Stomach (tissue), 4 donors: ENCODE measurements at regions not wholly inside any gene's neighbourhood (a gene's known extent, or its start where the extent isn't known, plus 50 kb on each side); places are given as distances from the start of the nearest gene placed in this dataset.

Experiments
- POLR2A ChIP-seq, 4 donors: fragments of 450-650 bp; IDR thresholded peaks; one replicate each; pipeline ENCODE4 v1.6.1; 2016; ENCODE audit warnings: antibody characterized with exemption in 4 of 4, control low read depth in 2 of 4, mild to moderate bottlenecking in 1 of 4, moderate library complexity in 1 of 4
- POLR2AphosphoS5 ChIP-seq, 3 donors: sonication (generic); formaldehyde crosslinking; IDR thresholded peaks; one replicate each; pipeline ENCODE4 v1.6.1; 2016; ENCODE audit warnings: antibody characterized with exemption in 3 of 3
- TF ChIP-seq, protein P1 (sequence below), 7 experiments: fragments of 450-650 bp in 4 of 7; fragments of 200-600 bp in 3 of 7; sonication (generic) in 3 of 7; IDR thresholded peaks; one replicate each; pipeline ENCODE4 v1.5.1; 2016 to 2019; ENCODE audit warnings: antibody characterized with exemption in 7 of 7, control low read depth in 2 of 7, mild to moderate bottlenecking in 1 of 7

DNA sequence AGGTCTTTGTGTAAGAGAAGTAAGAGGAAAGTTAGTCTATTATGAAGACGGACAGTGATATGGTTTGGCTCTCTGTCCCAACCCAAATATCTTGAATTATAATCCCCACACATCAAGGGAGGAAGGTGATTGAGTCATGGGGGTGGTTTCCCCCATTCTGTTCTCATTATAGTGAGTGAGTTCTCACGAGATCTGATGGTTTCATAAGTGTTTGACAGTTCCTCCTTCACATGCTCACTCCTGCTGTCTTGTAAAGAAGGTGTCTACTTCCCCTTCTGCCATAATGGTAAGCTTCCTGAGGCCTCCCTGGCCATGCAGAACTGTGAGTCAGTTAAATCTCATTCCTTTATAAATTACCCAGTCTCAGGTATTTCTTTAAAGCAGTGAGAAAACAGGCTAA is 67.6 kb downstream of the NEURL3 start:
- TF ChIP-seq, protein P1, sequence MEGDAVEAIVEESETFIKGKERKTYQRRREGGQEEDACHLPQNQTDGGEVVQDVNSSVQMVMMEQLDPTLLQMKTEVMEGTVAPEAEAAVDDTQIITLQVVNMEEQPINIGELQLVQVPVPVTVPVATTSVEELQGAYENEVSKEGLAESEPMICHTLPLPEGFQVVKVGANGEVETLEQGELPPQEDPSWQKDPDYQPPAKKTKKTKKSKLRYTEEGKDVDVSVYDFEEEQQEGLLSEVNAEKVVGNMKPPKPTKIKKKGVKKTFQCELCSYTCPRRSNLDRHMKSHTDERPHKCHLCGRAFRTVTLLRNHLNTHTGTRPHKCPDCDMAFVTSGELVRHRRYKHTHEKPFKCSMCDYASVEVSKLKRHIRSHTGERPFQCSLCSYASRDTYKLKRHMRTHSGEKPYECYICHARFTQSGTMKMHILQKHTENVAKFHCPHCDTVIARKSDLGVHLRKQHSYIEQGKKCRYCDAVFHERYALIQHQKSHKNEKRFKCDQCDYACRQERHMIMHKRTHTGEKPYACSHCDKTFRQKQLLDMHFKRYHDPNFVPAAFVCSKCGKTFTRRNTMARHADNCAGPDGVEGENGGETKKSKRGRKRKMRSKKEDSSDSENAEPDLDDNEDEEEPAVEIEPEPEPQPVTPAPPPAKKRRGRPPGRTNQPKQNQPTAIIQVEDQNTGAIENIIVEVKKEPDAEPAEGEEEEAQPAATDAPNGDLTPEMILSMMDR (IDR thresholded peaks at IDR 0.05) = no peak
- no peak for TF ChIP-seq POLR2A (IDR thresholded peaks at IDR 0.05)
- TF ChIP-seq POLR2AphosphoS5 (IDR thresholded peaks at IDR 0.05) = no peak
